ENCODE measurements at regions not wholly inside any gene's neighbourhood (a gene's known extent, or its start where the extent isn't known, plus 50 kb on each side); places are given as distances from the start of the nearest gene placed in this dataset.

GRCh38 chr5:8647111-8647510, 778.2 kb downstream of the MTRR start:
- Histone ChIP-seq H3K4me3 (no peak overlapping the region), H3K36me3 (no peaks in the 10 kb centered on the region), H3K4me1 (no peaks in the 10 kb centered on the region), H3K9me3 (peaks cover 0 to 10% (median 0%) of the 10 kb centered on the region in 11 donors), H3K27ac (no peak overlapping the region), H3K27me3 (no peaks in the 10 kb centered on the region)
- intact Hi-C loops (cut with DNase I): no loop called here
- ATAC-seq (no peak), DNase-seq (no peak)
- no peak for TF ChIP-seq CTCF (IDR thresholded peaks at IDR 0.05)

- peaks cover 0 to 10% (median 0%) of the 10 kb centered on the region in 11 donors for H3K9me3 ChIP-seq
- no peak overlapping the region for H3K4me3 ChIP-seq
- DNase-seq (no peak), ATAC-seq (no peak)
- WGBS, 2 donors: 85 to 88% methylated on average over 6 of the region's 6 CpGs
- H3K27me3 ChIP-seq: no peaks in the 10 kb centered on the region
- intact Hi-C loops (cut with DNase I): no loop called here
- no peak for TF ChIP-seq CTCF (IDR thresholded peaks at IDR 0.05)
- no peaks in the 10 kb centered on the region for H3K4me1 ChIP-seq
- no peaks in the 10 kb centered on the region for H3K36me3 ChIP-seq
- H3K27ac ChIP-seq: no peak overlapping the region
Observed at GRCh38 chr5:8650186-8650585, 781.2 kb downstream of the MTRR start.

- ATAC-seq: no peak
- intact Hi-C loops (cut with DNase I): no loop called here
Observed at GRCh38 chr5:8660133-8660893, 791.4 kb downstream of the MTRR start.

GRCh38 chr5:8663374-8663773, 794.4 kb downstream of the MTRR start:
- no peak for TF ChIP-seq CTCF (IDR thresholded peaks at IDR 0.05)
- DNase-seq (no peak), ATAC-seq (no peak)
- Histone ChIP-seq H3K4me3 (no peak overlapping the region), H3K27me3 (no peaks in the 10 kb centered on the region), H3K4me1 (no peaks in the 10 kb centered on the region), H3K36me3 (no peaks in the 10 kb centered on the region), H3K27ac (no peak overlapping the region), H3K9me3 (no peaks in the 10 kb centered on the region)
- WGBS, 2 donors: 80 to 85% methylated on average over 6 of the region's 6 CpGs
- intact Hi-C loops (cut with DNase I): no loop called here

More at GRCh38 chr5:8660133-8660893, 791.4 kb downstream of the MTRR start:
- WGBS, 2 donors: 79 to 86% methylated on average over 4 of the region's 4 CpGs
- TF ChIP-seq CTCF (IDR thresholded peaks at IDR 0.05): no peak
- Histone ChIP-seq H3K4me3 (no peak overlapping the region), H3K27ac (no peak overlapping the region), H3K9me3 (no peaks in the 10 kb centered on the region), H3K36me3 (no peaks in the 10 kb centered on the region), H3K27me3 (no peaks in the 10 kb centered on the region), H3K4me1 (no peaks in the 10 kb centered on the region)
- no peak for DNase-seq

All from heart right ventricle (tissue), 16 donors.